H1 (cell line): ENCODE measurements at regions not wholly inside any gene's neighbourhood (a gene's known extent, or its start where the extent isn't known, plus 50 kb on each side); places are given as distances from the start of the nearest gene placed in this dataset.

Experiments used
- CTCF ChIA-PET: fragments of 300-600 bp; sonication (Branson Sonifier 250); formaldehyde crosslinking; loops from one replicate; lab custom pipeline; 2021; ENCODE audit not compliant: partially characterized antibody; lab: Charles Lee
- POLR2A ChIA-PET: fragments of 300-600 bp; sonication (Branson Sonifier 250); formaldehyde crosslinking; loops from one replicate; lab custom pipeline; 2021; ENCODE audit warnings: inconsistent platforms; ENCODE audit not compliant: partially characterized antibody; lab: Charles Lee
- DNase-seq, 2 experiments: peaks; one replicate each; pipeline versions ENCODE4 v3.0.0 to v3.0.0-alpha.2; 2010 to 2022; ENCODE audit warnings: low spot score in 2 of 2, low read depth in 1 of 2, mixed read lengths in 1 of 2
- FAIRE-seq: peaks from 2 replicates; lab custom pipeline; 2011; peaks lifted over from hg19 to GRCh38; lab: Jason Lieb, UNC
- H2AFZ ChIP-seq: 2 replicates; pipeline ENCODE4 v1.8.1; 2012; ENCODE audit warnings: low read length, inconsistent platforms
- H2AK5ac ChIP-seq: 2 replicates; pipeline ENCODE4 v1.6.1; 2013; ENCODE audit warnings: low read depth, low read length
- H2BK120ac ChIP-seq: replicated peaks from 2 replicates; pipeline ENCODE3; 2013; ENCODE audit warnings: low read depth, low read length, inconsistent platforms
- H2BK12ac ChIP-seq: 2 replicates; pipeline ENCODE4 v1.6.1; 2013; ENCODE audit warnings: low read depth, low read length
- H2BK15ac ChIP-seq: 2 replicates; pipeline ENCODE4 v1.6.1; 2013; ENCODE audit warnings: low read length
- H2BK20ac ChIP-seq: 2 replicates; pipeline ENCODE4 v1.6.1; 2013; ENCODE audit warnings: low read length
- H2BK5ac ChIP-seq: 2 replicates; pipeline ENCODE4 v1.6.1; 2013; ENCODE audit warnings: low read depth, low read length
- H3K14ac ChIP-seq: 2 replicates; pipeline ENCODE4 v1.6.1; 2013; ENCODE audit warnings: inconsistent platforms; ENCODE audit not compliant: insufficient read length
- H3K18ac ChIP-seq: 2 replicates; pipeline ENCODE4 v1.6.1; 2013; ENCODE audit warnings: low read length; ENCODE audit errors: extremely low read depth
- H3K23ac ChIP-seq: 2 replicates; pipeline ENCODE4 v1.6.1; 2013; ENCODE audit warnings: inconsistent platforms; ENCODE audit not compliant: insufficient read length
- H3K23me2 ChIP-seq: 2 replicates; pipeline ENCODE4 v1.6.1; 2013; ENCODE audit warnings: low read depth, low read length
- H3K27ac ChIP-seq: 2 replicates; pipeline ENCODE4 v1.6.1; 2011; ENCODE audit warnings: low read depth, low read length, inconsistent platforms
- H3K27me3 ChIP-seq, 4 experiments: replicated peaks in 1 of 4; 1 replicate in 1 of 4; 2 replicates in 3 of 4; pipeline versions ENCODE4 v1.6.1 to v1.8.1; 2011 to 2013; ENCODE audit warnings: low read length in 3 of 4, mild to moderate bottlenecking in 3 of 4, inconsistent platforms in 2 of 4, mixed read lengths in 2 of 4, moderate library complexity in 1 of 4; ENCODE audit not compliant: control insufficient read depth in 3 of 4, insufficient read depth in 3 of 4; ENCODE audit errors: extremely low read depth in 1 of 4
- H3K36me3 ChIP-seq, 4 experiments: 2 replicates each; pipeline versions ENCODE4 v1.6.1 to v1.8.1; 2011 to 2013; ENCODE audit warnings: mild to moderate bottlenecking in 4 of 4, low read length in 3 of 4, moderate library complexity in 2 of 4, control low read depth in 1 of 4, inconsistent platforms in 1 of 4; ENCODE audit not compliant: insufficient read depth in 4 of 4, control insufficient read depth in 2 of 4
- H3K4ac ChIP-seq: replicated peaks from 2 replicates; pipeline ENCODE3; 2013; ENCODE audit warnings: low read length, low read depth, mixed read lengths, inconsistent platforms; ENCODE audit not compliant: insufficient read length
- H3K4me1 ChIP-seq, 4 experiments: replicated peaks in 1 of 4; 1 replicate in 1 of 4; 2 replicates in 3 of 4; pipeline versions ENCODE4 v1.6.1 to v1.8.1; 2011 to 2013; ENCODE audit warnings: low read length in 3 of 4, inconsistent platforms in 2 of 4, mixed read lengths in 1 of 4; ENCODE audit not compliant: insufficient read depth in 4 of 4, control insufficient read depth in 3 of 4
- H3K4me2 ChIP-seq, 2 experiments: 2 replicates each; pipeline versions ENCODE4 v1.6.1 to v1.8.1; 2011 to 2013; ENCODE audit warnings: low read depth in 2 of 2, low read length in 2 of 2, control low read depth in 1 of 2, inconsistent platforms in 1 of 2, mild to moderate bottlenecking in 1 of 2; ENCODE audit not compliant: insufficient read depth in 1 of 2
- H3K4me3 ChIP-seq, 4 experiments: fragments of 200-600, 300-600 bp in 1 of 4; sonication (generic), shearing (Covaris generic), sonication (Bioruptor Twin) in 1 of 4; 2 replicates each; pipeline versions ENCODE4 v1.5.1 to v1.8.1; 2011 to 2016; ENCODE audit warnings: low read length in 4 of 4, low read depth in 3 of 4, control low read depth in 2 of 4, inconsistent platforms in 2 of 4, mild to moderate bottlenecking in 2 of 4, mixed read lengths in 1 of 4, moderate library complexity in 1 of 4; ENCODE audit not compliant: insufficient read depth in 2 of 4; ENCODE audit errors: extremely low read depth in 1 of 4
- H3K56ac ChIP-seq: replicated peaks from 2 replicates; pipeline ENCODE3; 2013; ENCODE audit warnings: low read depth, mild to moderate bottlenecking, mixed read lengths, low read length, inconsistent platforms; ENCODE audit not compliant: insufficient read length
- H3K79me1 ChIP-seq: 2 replicates; pipeline ENCODE4 v1.6.1; 2013; ENCODE audit warnings: low read depth, low read length, control low read depth
- H3K79me2 ChIP-seq, 2 experiments: 2 replicates each; pipeline versions ENCODE4 v1.6.1 to v1.8.1; 2012 to 2013; ENCODE audit warnings: low read length in 2 of 2, mild to moderate bottlenecking in 2 of 2, inconsistent platforms in 1 of 2; ENCODE audit not compliant: insufficient read depth in 2 of 2, control insufficient read depth in 1 of 2
- H3K9ac ChIP-seq, 4 experiments: replicated peaks in 1 of 4; 1 replicate in 1 of 4; 2 replicates in 3 of 4; pipeline versions ENCODE4 v1.6.1 to v1.8.1; 2011 to 2013; ENCODE audit warnings: low read depth in 3 of 4, low read length in 3 of 4, control low read depth in 2 of 4, mild to moderate bottlenecking in 2 of 4, moderate library complexity in 2 of 4, inconsistent platforms in 1 of 4; ENCODE audit errors: extremely low read depth in 1 of 4
- H3K9me3 ChIP-seq, 2 experiments: 2 replicates each; pipeline versions ENCODE4 v1.6.1 to v1.8.1; 2012 to 2013; ENCODE audit warnings: mild to moderate bottlenecking in 2 of 2, moderate library complexity in 2 of 2, control low read depth in 1 of 2, inconsistent platforms in 1 of 2, low read depth in 1 of 2, low read length in 1 of 2, mixed read lengths in 1 of 2; ENCODE audit not compliant: insufficient read depth in 2 of 2
- H4K20me1 ChIP-seq, 2 experiments: replicated peaks in 1 of 2; 2 replicates each; pipeline versions ENCODE3 to v1.8.1; 2011 to 2013; ENCODE audit warnings: inconsistent platforms in 2 of 2, low read length in 2 of 2, mild to moderate bottlenecking in 1 of 2; ENCODE audit not compliant: insufficient read depth in 2 of 2, control insufficient read depth in 1 of 2
- H4K5ac ChIP-seq: 2 replicates; pipeline ENCODE4 v1.6.1; 2013; ENCODE audit warnings: low read length, low read depth, mixed read lengths, inconsistent platforms; ENCODE audit not compliant: insufficient read length
- H4K8ac ChIP-seq: 2 replicates; pipeline ENCODE4 v1.8.0; 2013; ENCODE audit warnings: mild to moderate bottlenecking, moderate library complexity, low read length, inconsistent platforms; ENCODE audit not compliant: insufficient read depth; ENCODE audit errors: extremely low read depth
- H4K91ac ChIP-seq: replicated peaks from 2 replicates; pipeline ENCODE3; 2013; ENCODE audit warnings: low read length, mixed read lengths, inconsistent platforms; ENCODE audit not compliant: insufficient read length
- BCL11A ChIP-seq, 2 experiments: IDR thresholded peaks; one replicate each; pipeline ENCODE4 v1.6.1; 2011; ENCODE audit warnings: low read depth in 2 of 2, low read length in 2 of 2, mild to moderate bottlenecking in 2 of 2
- CEBPB ChIP-seq: IDR thresholded peaks from 2 replicates; pipeline ENCODE4 v1.6.1; 2012; ENCODE audit warnings: low read depth, low read length
- CHD1 ChIP-seq: IDR thresholded peaks from 2 replicates; pipeline ENCODE4 v1.6.1; 2012; ENCODE audit warnings: low read depth, low read length, improper control_type of control experiment
- GABPA ChIP-seq: IDR thresholded peaks from 2 replicates; pipeline ENCODE4 v1.6.1; 2011; ENCODE audit warnings: mild to moderate bottlenecking, low read length, moderate library complexity, borderline replicate concordance; ENCODE audit not compliant: insufficient read depth
- GTF2F1 ChIP-seq: IDR thresholded peaks from 2 replicates; pipeline ENCODE4 v1.6.1; 2012; ENCODE audit warnings: low read depth, low read length, improper control_type of control experiment, borderline replicate concordance
- JUND ChIP-seq: IDR thresholded peaks from 2 replicates; pipeline ENCODE4 v1.6.1; 2011; ENCODE audit warnings: mild to moderate bottlenecking, improper control_type of control experiment, low read length
- KDM5A ChIP-seq: fragments of 200-600 bp; IDR thresholded peaks from 2 replicates; pipeline ENCODE4 v1.7.1; 2012; ENCODE audit warnings: mild to moderate bottlenecking, low read length, inconsistent platforms, mixed read lengths
- NANOG ChIP-seq: IDR thresholded peaks from 2 replicates; pipeline ENCODE4 v1.6.1; 2011; ENCODE audit warnings: low read length, low read depth, mild to moderate bottlenecking, inconsistent platforms; ENCODE audit not compliant: insufficient read depth, poor library complexity, severe bottlenecking
- NRF1 ChIP-seq: IDR thresholded peaks from 2 replicates; pipeline ENCODE4 v1.6.1; 2011; ENCODE audit warnings: mild to moderate bottlenecking, low read depth, low read length, improper control_type of control experiment
- SP1 ChIP-seq: IDR thresholded peaks from 2 replicates; pipeline ENCODE4 v1.6.1; 2011; ENCODE audit warnings: low read depth, low read length
- SP2 ChIP-seq: IDR thresholded peaks from 2 replicates; pipeline ENCODE4 v1.6.1; 2012; ENCODE audit warnings: mild to moderate bottlenecking, low read length, inconsistent platforms
- TBP ChIP-seq: IDR thresholded peaks from 2 replicates; pipeline ENCODE4 v1.6.1; 2011; ENCODE audit warnings: low read depth, low read length, improper control_type of control experiment
- TCF12 ChIP-seq: IDR thresholded peaks from 2 replicates; pipeline ENCODE4 v1.6.1; 2011; ENCODE audit warnings: low read depth, mild to moderate bottlenecking, low read length
- WGBS, 2 experiments: shearing (Covaris generic) in 1 of 2; methylation state at CpG; one replicate each; pipeline versions ENCODE4 v1.1.6 to v1.1.7; 2013 to 2015; ENCODE audit warnings: low lambda C conversion rate in 2 of 2, mixed read lengths in 2 of 2, inconsistent platforms in 1 of 2, low coverage in 1 of 2, missing lambda C conversion rate in 1 of 2; ENCODE audit not compliant: insufficient replicate concordance in 2 of 2, insufficient coverage in 1 of 2, insufficient read length in 1 of 2; ENCODE audit errors: extremely low coverage in 1 of 2, missing lambda C conversion rate in 1 of 2; 5-methylcytosine and 5-hydroxymethylcytosine counted together
- TF ChIP-seq, protein P1 (sequence below): IDR thresholded peaks from 2 replicates; pipeline ENCODE4 v1.6.1; 2011; ENCODE audit warnings: low read length, improper control_type of control experiment
- TF ChIP-seq, protein P2 (sequence below): IDR thresholded peaks from 2 replicates; pipeline ENCODE4 v1.6.1; 2012; ENCODE audit warnings: inconsistent platforms

DNA sequence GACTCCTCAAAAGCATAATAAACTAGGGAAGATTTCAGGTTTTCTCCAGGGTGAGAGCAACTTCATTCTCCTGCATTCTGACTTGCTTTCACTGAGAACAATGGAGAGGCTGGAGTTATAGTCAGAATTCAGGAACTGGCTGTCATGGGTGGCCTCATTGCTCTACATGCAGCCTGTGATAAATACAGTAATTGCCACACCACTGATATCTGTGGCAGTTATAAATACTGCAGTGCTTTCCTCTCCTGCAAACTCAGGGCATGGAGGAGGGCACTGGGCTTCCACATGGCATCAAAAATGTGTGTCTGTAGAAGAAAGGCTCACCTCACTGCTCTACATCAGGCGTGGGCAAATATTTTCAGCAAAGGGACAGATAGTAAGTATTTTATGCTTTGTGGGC, 510.2 kb downstream of the ZNF516 start:
- H3K4me3 ChIP-seq = no peak overlapping the region
- H3K23ac ChIP-seq = no peak overlapping the region
- H3K9ac ChIP-seq = no peak overlapping the region
- TF ChIP-seq NRF1 (no peak), SP1 (no peak), GTF2F1 (no peak), CHD1 (no peak), TBP (no peak), JUND (no peak), BCL11A (IDR thresholded peaks at IDR 0.05; ENCODE audit: low read depth in 2 of 2, low read length in 2 of 2) (no peak), NANOG (no peak), TCF12 (no peak), CEBPB (no peak), SP2 (no peak), KDM5A (no peak), GABPA (no peak)
- TF ChIP-seq, protein P1, sequence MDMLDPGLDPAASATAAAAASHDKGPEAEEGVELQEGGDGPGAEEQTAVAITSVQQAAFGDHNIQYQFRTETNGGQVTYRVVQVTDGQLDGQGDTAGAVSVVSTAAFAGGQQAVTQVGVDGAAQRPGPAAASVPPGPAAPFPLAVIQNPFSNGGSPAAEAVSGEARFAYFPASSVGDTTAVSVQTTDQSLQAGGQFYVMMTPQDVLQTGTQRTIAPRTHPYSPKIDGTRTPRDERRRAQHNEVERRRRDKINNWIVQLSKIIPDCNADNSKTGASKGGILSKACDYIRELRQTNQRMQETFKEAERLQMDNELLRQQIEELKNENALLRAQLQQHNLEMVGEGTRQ = no peak
- TF ChIP-seq, protein P2, sequence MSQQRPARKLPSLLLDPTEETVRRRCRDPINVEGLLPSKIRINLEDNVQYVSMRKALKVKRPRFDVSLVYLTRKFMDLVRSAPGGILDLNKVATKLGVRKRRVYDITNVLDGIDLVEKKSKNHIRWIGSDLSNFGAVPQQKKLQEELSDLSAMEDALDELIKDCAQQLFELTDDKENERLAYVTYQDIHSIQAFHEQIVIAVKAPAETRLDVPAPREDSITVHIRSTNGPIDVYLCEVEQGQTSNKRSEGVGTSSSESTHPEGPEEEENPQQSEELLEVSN = no peak
- H4K5ac ChIP-seq = no peak overlapping the region
- FAIRE-seq (no peak), DNase-seq (no peak)
- POLR2A ChIA-PET = no interaction called here
- no peak overlapping the region; the same call in 1 of the 2 replicates for H2AFZ ChIP-seq
- H3K4ac ChIP-seq = no peak overlapping the region
- H4K91ac ChIP-seq = no peak overlapping the region
- H3K9me3 ChIP-seq = peaks cover 3 to 7% of the 10 kb centered on the region in 2 experiments
- no peak overlapping the region for H2BK20ac ChIP-seq
- WGBS, 2 experiments = 92% methylated on average over 1 of the region's 1 CpG; no CpG with 5 or more reads in 1 of the 2 experiments
- H3K23me2 ChIP-seq = no peaks in the 10 kb centered on the region
- no peak overlapping the region for H3K14ac ChIP-seq
- no peak overlapping the region for H3K27ac ChIP-seq
- no peak overlapping the region for H3K4me2 ChIP-seq
- H3K36me3 ChIP-seq = no peaks in the 10 kb centered on the region
- H2BK120ac ChIP-seq = no peak overlapping the region
- no peak overlapping the region for H2AK5ac ChIP-seq
- no peak overlapping the region for H3K56ac ChIP-seq
- no peaks in the 10 kb centered on the region for H3K27me3 ChIP-seq
- no peaks in the 10 kb centered on the region for H3K79me1 ChIP-seq
- H4K20me1 ChIP-seq = no peaks in the 10 kb centered on the region
- H2BK15ac ChIP-seq = no peak overlapping the region
- no peak overlapping the region for H3K18ac ChIP-seq
- H2BK12ac ChIP-seq = no peak overlapping the region
- CTCF ChIA-PET = no interaction called here
- no peak overlapping the region for H4K8ac ChIP-seq
- no peaks in the 10 kb centered on the region for H3K4me1 ChIP-seq
- H3K79me2 ChIP-seq = no peaks in the 10 kb centered on the region
- no peak overlapping the region for H2BK5ac ChIP-seq
